ENCODE measurements at regions not wholly inside any gene's neighbourhood (a gene's known extent, or its start where the extent isn't known, plus 50 kb on each side); places are given as distances from the start of the nearest gene placed in this dataset.
"Not testable (repeated sequence)": the region's sequence is repeated elsewhere in the genome, so short reads cannot be mapped to it uniquely, and the experiment has no call there.

- H3K27ac ChIP-seq (ENCODE audit: low read depth, low read length); H3K4me3 ChIP-seq (ENCODE audit: low read length); H3K27me3 ChIP-seq (ENCODE audit: insufficient read depth, low read length); H3K9ac ChIP-seq (ENCODE audit: low read depth, low read length); H3K36me3 ChIP-seq (ENCODE audit: insufficient read depth, low read length); H3K4me1 ChIP-seq (ENCODE audit: insufficient read depth, low read length): not testable (repeated sequence)
- WGBS, result 87% methylated on average over 31 of the region's 31 CpGs
- H3K9me3 ChIP-seq (ENCODE audit: insufficient read depth, low read depth, low read length), result peaks cover 14% of the 10 kb centered on the region
Observed at GRCh38 chr16:46396131-46396882, 224.9 kb downstream of the SHCBP1 start.

DNA sequence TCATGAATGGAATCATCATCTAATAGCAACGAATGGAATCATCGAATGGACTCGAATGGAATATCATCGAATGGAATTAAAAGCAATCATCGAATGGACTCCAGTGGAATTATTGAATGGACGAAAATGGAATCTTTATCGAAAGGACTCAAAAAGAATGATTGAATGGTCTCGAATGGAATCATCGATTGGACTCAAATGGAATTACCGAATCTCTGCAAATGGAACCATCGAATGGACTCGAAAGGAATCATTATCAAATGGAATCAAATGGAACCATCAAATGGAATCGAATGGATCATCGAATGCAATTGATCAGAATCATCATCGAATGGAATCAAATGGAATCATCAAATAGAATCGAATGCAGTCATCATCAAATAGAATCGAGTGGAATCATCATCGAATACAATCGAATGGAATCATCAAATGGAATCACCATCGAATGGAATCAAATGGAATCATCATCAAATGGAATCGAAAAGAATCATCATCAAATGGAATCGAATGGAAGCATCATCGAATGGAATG lies 225.7 kb downstream of the SHCBP1 start:
- not testable (repeated sequence) for H3K36me3 ChIP-seq (ENCODE audit: insufficient read depth, low read length); H3K27ac ChIP-seq (ENCODE audit: low read depth, low read length); H3K4me3 ChIP-seq (ENCODE audit: low read length); H3K4me1 ChIP-seq (ENCODE audit: insufficient read depth, low read length); H3K27me3 ChIP-seq (ENCODE audit: insufficient read depth, low read length); H3K9ac ChIP-seq (ENCODE audit: low read depth, low read length)
- H3K9me3 ChIP-seq (ENCODE audit: insufficient read depth, low read depth, low read length), result peaks cover 14% of the 10 kb centered on the region
- WGBS, result 90% methylated on average over 23 of the region's 23 CpGs

- peaks cover 14% of the 10 kb centered on the region for H3K9me3 ChIP-seq (ENCODE audit: insufficient read depth, low read depth, low read length)
- not testable (repeated sequence) for H3K9ac ChIP-seq (ENCODE audit: low read depth, low read length); H3K27ac ChIP-seq (ENCODE audit: low read depth, low read length); H3K36me3 ChIP-seq (ENCODE audit: insufficient read depth, low read length); H3K27me3 ChIP-seq (ENCODE audit: insufficient read depth, low read length); H3K4me3 ChIP-seq (ENCODE audit: low read length); H3K4me1 ChIP-seq (ENCODE audit: insufficient read depth, low read length)
- 90% methylated on average over 17 of the region's 17 CpGs for WGBS
Observed at GRCh38 chr16:46394963-46395362, 226.2 kb downstream of the SHCBP1 start.

DNA sequence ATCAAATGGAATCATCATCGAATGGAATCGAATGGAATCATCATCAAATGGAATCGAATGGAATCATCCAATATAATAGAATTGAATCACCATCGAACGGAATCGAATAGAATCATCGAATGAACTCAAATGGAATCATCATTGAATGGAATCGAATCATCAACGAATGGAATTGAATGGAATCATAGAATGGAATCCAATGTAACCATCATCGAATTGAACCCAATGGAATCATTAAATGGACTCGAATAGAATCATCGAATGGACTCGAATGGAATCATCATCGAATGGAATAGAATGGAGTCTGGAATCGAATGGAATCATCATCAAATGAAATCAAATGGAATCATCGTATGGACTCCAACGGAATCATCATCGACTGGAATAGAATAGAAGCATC lies 227.0 kb downstream of the SHCBP1 start:
- H3K9ac ChIP-seq (ENCODE audit: low read depth, low read length); H3K27ac ChIP-seq (ENCODE audit: low read depth, low read length); H3K36me3 ChIP-seq (ENCODE audit: insufficient read depth, low read length); H3K4me1 ChIP-seq (ENCODE audit: insufficient read depth, low read length); H3K27me3 ChIP-seq (ENCODE audit: insufficient read depth, low read length); H3K4me3 ChIP-seq (ENCODE audit: low read length): not testable (repeated sequence)
- 80% methylated on average over 18 of the region's 18 CpGs for WGBS
- peaks cover 19% of the 10 kb centered on the region for H3K9me3 ChIP-seq (ENCODE audit: insufficient read depth, low read depth, low read length)

- not testable (repeated sequence) for H3K9ac ChIP-seq (ENCODE audit: low read depth, low read length); H3K4me1 ChIP-seq (ENCODE audit: insufficient read depth, low read length); H3K4me3 ChIP-seq (ENCODE audit: low read length); H3K27me3 ChIP-seq (ENCODE audit: insufficient read depth, low read length); H3K27ac ChIP-seq (ENCODE audit: low read depth, low read length); H3K36me3 ChIP-seq (ENCODE audit: insufficient read depth, low read length)
- H3K9me3 ChIP-seq (ENCODE audit: insufficient read depth, low read depth, low read length), result peaks cover 20% of the 10 kb centered on the region
- WGBS, result 88% methylated on average over 20 of the region's 26 CpGs
Observed at GRCh38 chr16:46392930-46393722, 228.1 kb downstream of the SHCBP1 start.

GRCh38 chr16:46390660-46391462 lies 230.3 kb downstream of the SHCBP1 start:
- H3K27me3 ChIP-seq (ENCODE audit: insufficient read depth, low read length); H3K4me1 ChIP-seq (ENCODE audit: insufficient read depth, low read length); H3K36me3 ChIP-seq (ENCODE audit: insufficient read depth, low read length); H3K27ac ChIP-seq (ENCODE audit: low read depth, low read length); H3K4me3 ChIP-seq (ENCODE audit: low read length); H3K9ac ChIP-seq (ENCODE audit: low read depth, low read length): not testable (repeated sequence)
- 89% methylated on average over 29 of the region's 29 CpGs for WGBS
- peaks cover 18% of the 10 kb centered on the region for H3K9me3 ChIP-seq (ENCODE audit: insufficient read depth, low read depth, low read length)

DNA sequence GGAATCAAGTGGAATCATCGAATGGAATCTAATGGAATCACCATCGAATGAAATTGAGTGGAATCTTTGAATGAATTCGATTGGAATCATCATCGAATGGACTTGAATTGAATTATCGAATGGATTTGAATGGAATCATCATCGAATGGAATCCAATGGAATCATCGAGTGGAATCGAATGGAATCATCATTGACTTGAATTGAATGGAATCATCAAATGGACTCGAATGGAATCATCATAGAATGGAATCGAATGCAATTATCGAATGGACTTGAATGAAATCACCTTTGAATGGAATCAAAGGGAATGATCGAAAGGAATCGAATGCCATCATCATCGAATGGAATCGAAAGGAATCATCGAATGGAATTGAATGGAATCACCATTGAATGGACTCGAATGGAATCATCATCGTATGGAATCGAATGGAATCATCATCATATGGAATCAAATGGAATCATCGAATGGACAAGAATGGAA lies 231.6 kb downstream of the SHCBP1 start:
- not testable (repeated sequence) for H3K4me3 ChIP-seq (ENCODE audit: low read length); H3K9ac ChIP-seq (ENCODE audit: low read depth, low read length); H3K27ac ChIP-seq (ENCODE audit: low read depth, low read length); H3K4me1 ChIP-seq (ENCODE audit: insufficient read depth, low read length); H3K36me3 ChIP-seq (ENCODE audit: insufficient read depth, low read length); H3K27me3 ChIP-seq (ENCODE audit: insufficient read depth, low read length)
- H3K9me3 ChIP-seq (ENCODE audit: insufficient read depth, low read depth, low read length), result peaks cover 15% of the 10 kb centered on the region
- 85% methylated on average over 20 of the region's 20 CpGs for WGBS

DNA sequence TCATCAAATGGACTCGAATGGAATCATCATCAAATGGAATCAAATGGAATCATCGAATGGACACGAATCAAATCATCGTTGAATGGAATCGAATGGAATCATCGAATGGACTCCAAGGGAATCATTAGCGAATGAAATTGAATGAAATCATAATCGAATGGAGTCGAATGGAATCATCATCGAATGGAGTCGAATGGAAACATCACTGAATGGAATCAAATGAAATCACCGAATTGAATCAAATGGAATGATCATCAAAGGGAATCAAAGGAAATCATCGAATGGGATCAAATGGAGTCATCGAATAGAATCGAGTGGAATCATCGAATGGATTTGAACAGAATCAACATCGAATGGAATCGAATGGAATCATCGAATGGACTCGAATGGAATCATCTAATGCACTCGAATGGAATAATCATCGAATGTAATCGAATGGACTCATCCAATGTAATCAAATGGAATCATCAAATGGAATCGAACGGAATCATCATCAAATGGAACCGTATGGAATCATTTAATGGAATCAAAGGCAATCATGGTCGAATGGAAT lies 232.2 kb downstream of the SHCBP1 start:
- H3K27ac ChIP-seq (ENCODE audit: low read depth, low read length); H3K36me3 ChIP-seq (ENCODE audit: insufficient read depth, low read length); H3K4me3 ChIP-seq (ENCODE audit: low read length); H3K9ac ChIP-seq (ENCODE audit: low read depth, low read length); H3K4me1 ChIP-seq (ENCODE audit: insufficient read depth, low read length); H3K27me3 ChIP-seq (ENCODE audit: insufficient read depth, low read length): not testable (repeated sequence)
- WGBS, result 88% methylated on average over 27 of the region's 27 CpGs
- H3K9me3 ChIP-seq (ENCODE audit: insufficient read depth, low read depth, low read length), result peaks cover 19% of the 10 kb centered on the region

- WGBS, result 91% methylated on average over 16 of the region's 16 CpGs
- not testable (repeated sequence) for H3K9ac ChIP-seq (ENCODE audit: low read depth, low read length); H3K4me1 ChIP-seq (ENCODE audit: insufficient read depth, low read length); H3K27me3 ChIP-seq (ENCODE audit: insufficient read depth, low read length); H3K4me3 ChIP-seq (ENCODE audit: low read length); H3K27ac ChIP-seq (ENCODE audit: low read depth, low read length); H3K36me3 ChIP-seq (ENCODE audit: insufficient read depth, low read length)
- peaks cover 22% of the 10 kb centered on the region for H3K9me3 ChIP-seq (ENCODE audit: insufficient read depth, low read depth, low read length)
Observed at GRCh38 chr16:46388354-46388753, 232.8 kb downstream of the SHCBP1 start.

DNA sequence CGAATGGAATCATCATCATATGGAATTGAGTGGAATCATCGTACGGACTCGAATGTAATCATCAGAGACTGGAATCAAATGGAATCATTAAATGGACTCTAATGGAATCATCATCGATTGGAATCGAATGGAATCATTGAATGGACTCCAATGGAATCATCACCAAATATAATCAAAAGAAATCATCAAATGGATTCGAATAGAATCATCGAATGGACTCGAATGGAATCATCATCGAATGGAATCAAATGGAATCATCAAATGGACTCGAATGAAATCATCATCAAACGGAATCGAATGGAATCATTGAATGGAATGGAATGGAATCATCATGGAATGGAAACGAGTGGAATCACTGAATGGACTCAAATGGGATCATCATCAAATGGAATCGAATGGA lies 233.5 kb downstream of the SHCBP1 start:
- H3K4me3 ChIP-seq (ENCODE audit: low read length); H3K36me3 ChIP-seq (ENCODE audit: insufficient read depth, low read length); H3K27ac ChIP-seq (ENCODE audit: low read depth, low read length); H3K9ac ChIP-seq (ENCODE audit: low read depth, low read length); H3K4me1 ChIP-seq (ENCODE audit: insufficient read depth, low read length); H3K27me3 ChIP-seq (ENCODE audit: insufficient read depth, low read length): not testable (repeated sequence)
- peaks cover 22% of the 10 kb centered on the region for H3K9me3 ChIP-seq (ENCODE audit: insufficient read depth, low read depth, low read length)
- 78% methylated on average over 15 of the region's 15 CpGs for WGBS
